ENCODE measurements at regions not wholly inside any gene's neighbourhood (a gene's known extent, or its start where the extent isn't known, plus 50 kb on each side); places are given as distances from the start of the nearest gene placed in this dataset.
"Not testable (repeated sequence)": the region's sequence is repeated elsewhere in the genome, so short reads cannot be mapped to it uniquely, and the experiment has no call there.

DNA sequence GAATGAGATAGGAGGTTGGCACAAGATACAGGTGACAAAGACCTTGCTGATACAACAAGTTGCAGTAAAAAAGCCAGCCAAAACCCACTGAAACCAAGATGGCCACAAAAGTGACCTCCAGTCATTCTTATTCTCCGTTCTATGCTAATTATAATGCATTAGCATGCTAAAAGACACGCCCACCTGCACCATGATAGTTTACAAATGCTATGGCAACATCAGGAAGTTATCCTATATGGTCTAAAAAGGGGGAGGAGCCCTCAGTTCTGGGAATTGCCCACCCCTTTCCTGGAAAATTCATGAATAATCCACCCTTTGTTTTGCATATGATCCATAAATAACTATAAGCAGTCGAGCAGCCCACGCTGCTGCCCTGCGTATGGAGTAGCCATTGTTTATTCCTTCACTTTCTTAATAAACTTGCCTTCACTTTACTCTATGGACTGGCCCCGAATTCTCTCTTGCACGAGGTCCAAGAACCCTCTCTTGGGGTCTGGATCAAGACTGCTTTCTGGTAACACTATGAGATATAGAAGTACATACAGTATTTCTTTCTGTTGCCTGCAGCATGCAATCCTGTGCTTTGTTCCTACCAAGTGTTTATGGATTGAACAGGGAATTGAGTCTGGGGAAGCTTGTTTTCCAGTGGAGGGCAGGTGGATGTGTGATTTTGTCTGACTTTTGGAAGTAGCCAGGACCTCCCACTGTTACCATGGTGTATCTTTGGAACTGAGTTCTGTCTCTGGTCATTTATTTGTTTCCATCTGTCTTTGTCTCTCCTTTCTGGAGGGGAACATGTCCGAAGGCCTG lies 72.0 kb upstream of the TGM3 start:
- TF ChIP-seq, protein P1, sequence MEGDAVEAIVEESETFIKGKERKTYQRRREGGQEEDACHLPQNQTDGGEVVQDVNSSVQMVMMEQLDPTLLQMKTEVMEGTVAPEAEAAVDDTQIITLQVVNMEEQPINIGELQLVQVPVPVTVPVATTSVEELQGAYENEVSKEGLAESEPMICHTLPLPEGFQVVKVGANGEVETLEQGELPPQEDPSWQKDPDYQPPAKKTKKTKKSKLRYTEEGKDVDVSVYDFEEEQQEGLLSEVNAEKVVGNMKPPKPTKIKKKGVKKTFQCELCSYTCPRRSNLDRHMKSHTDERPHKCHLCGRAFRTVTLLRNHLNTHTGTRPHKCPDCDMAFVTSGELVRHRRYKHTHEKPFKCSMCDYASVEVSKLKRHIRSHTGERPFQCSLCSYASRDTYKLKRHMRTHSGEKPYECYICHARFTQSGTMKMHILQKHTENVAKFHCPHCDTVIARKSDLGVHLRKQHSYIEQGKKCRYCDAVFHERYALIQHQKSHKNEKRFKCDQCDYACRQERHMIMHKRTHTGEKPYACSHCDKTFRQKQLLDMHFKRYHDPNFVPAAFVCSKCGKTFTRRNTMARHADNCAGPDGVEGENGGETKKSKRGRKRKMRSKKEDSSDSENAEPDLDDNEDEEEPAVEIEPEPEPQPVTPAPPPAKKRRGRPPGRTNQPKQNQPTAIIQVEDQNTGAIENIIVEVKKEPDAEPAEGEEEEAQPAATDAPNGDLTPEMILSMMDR (conservative IDR thresholded peaks at IDR 0.05; ENCODE audit: low read depth, low read length): no peak
- no peak overlapping the region for H3K4me3 ChIP-seq (ENCODE audit: low read depth, low read length)
- no peak for DNase-seq (ENCODE audit: low read depth)

DNA sequence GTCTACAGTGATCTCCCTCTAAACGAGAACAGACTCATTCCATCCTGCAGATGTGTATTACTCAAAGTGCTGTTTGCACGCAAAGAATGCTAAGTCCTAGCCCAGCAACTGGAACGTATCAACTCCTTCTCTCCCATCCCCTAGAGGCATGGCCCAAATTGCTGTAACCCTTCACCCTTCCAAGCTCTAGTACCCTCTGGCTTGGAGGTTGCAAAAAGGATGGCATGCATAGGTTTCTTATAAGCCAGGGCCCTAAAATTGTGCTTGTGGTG lies 71.5 kb upstream of the TGM3 start:
- TF ChIP-seq, protein P1 (conservative IDR thresholded peaks at IDR 0.05; ENCODE audit: low read depth, low read length): no peak
- DNase-seq (ENCODE audit: low read depth): no peak
- no peak overlapping the region for H3K4me3 ChIP-seq (ENCODE audit: low read depth, low read length)

DNA sequence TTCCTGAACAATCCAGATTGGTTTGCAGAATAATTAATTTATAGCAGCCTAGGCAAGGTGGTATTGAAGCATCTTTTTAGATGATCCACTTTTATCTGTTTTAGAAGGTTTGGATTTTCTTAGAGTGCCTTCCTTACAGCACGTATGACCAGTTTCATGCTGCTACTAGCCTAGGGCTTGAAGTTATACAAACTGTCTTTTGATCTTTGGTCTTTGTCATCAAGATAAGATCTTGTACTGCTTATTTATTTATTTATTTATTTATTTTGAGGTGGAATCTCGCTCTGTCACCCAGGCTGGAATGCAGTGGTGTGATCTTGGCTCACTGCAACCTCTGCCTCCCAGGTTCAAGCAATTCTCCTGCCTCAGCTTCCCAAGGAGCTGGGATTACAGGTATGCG lies 68.5 kb upstream of the TGM3 start:
- not testable (repeated sequence) for DNase-seq (ENCODE audit: low read depth); H3K4me3 ChIP-seq (ENCODE audit: low read depth, low read length)

DNA sequence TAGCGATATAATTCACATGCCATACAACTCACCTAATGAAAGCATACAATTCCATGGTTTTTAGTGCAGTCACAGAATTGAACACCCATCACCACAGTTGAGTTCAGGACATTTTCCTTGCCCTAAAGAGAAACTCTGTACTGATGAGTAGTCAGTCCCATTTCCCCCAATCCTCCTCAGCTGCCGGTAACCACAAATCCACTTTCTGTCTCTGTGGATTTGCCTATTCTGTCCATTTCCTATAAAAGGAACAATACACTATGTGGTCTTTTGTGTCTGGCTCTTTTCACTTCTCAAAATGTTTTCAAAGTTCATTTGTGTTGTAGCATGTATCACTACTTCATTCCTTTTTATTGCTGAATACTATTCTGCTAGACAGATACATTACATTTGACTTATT lies 67.9 kb upstream of the TGM3 start:
- DNase-seq (ENCODE audit: low read depth): no peak
- TF ChIP-seq, protein P1 (conservative IDR thresholded peaks at IDR 0.05; ENCODE audit: low read depth, low read length): no peak
- H3K4me3 ChIP-seq (ENCODE audit: low read depth, low read length): no peak overlapping the region

DNA sequence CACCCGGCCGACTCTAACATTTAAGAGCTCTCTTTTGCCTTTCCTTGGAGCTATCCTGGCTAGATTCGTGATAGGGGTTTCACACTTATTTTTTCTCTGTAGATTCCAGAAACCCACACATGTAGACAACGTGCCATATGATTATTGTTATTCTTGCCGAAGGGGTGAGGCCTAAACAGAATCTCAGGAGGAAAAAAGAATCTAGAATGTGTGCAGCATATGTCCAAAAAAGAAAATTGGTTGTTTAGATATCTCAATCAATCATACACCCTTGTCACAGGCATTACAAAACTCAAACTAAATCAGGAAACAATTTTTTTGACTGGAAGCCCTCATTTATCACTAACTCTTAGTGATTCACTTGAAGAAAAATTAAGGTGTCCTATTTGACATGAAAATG lies 66.9 kb upstream of the TGM3 start:
- no peak overlapping the region for H3K4me3 ChIP-seq (ENCODE audit: low read depth, low read length)
- DNase-seq (ENCODE audit: low read depth): no peak
- TF ChIP-seq, protein P1 (conservative IDR thresholded peaks at IDR 0.05; ENCODE audit: low read depth, low read length): no peak

DNA sequence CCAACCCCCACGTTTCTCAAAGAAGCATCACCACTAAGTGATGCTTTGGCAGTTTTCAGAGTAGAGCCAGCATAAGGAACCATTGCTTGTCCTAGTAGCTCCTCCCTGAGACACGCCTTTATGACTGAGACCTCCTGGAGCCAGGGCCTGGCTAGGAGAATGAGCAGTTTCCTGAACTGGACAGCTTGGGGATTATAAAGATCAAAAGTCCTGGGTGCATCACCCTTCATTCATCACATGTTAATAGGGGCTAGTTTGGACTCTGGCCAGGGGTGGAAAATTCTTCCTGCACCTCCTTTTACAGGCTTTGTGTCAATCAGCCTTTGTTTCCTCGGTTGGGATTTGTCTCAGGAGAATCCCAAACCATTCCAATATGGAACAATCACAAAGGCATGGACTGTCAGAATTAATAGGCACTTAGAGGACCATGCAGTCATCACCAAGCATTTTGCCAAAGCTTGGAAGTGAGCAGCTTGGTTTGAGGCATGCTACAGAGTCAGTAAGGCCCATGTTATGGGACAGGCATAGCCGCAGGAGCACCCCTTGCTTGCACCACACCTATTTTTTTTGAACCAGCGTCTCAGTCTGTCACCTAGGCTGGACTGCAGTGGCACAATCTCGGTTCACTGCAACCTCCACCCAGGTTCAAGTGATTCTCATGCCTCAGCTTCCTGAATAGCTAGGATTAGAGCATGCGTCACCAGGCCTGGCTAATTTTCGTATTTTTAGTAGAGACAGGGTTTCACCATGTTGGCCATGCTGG lies 64.9 kb upstream of the TGM3 start:
- no peak for DNase-seq (ENCODE audit: low read depth)
- H3K4me3 ChIP-seq (ENCODE audit: low read depth, low read length): no peak overlapping the region
- TF ChIP-seq, protein P1 (conservative IDR thresholded peaks at IDR 0.05; ENCODE audit: low read depth, low read length): no peak

DNA sequence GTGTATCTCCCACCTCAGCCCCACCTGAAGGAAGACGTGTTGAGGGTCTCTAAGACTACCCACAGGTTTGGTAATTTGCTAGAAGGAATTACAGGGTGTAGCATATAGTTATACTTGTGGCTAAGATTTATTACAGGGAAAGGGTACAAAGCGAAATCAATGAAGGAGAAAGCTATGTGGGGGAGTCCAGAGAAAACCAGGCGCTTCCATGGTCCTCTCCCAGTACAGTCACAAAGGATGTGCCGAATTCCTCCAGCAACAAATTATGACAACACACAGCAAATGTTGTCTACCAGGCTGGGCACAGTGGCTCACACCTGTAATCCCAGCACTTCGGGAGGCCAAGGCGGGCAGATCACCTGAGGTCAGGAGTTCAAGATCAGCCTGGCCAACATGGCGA lies 64.1 kb upstream of the TGM3 start:
- no peak for DNase-seq (ENCODE audit: low read depth)
- H3K4me3 ChIP-seq (ENCODE audit: low read depth, low read length): no peak overlapping the region
- TF ChIP-seq, protein P1 (conservative IDR thresholded peaks at IDR 0.05; ENCODE audit: low read depth, low read length): no peak
